Calu3 (cell line): ENCODE measurements at regions not wholly inside any gene's neighbourhood (a gene's known extent, or its start where the extent isn't known, plus 50 kb on each side); places are given as distances from the start of the nearest gene placed in this dataset.

ENCODE experiments used
- BruUV-seq: library from RNA; stranded (reverse); fragments of 400-500 nt; replicated peaks from 2 replicates; lab custom pipeline; 2021; lab: Mats Ljungman, UMichigan
- CTCF ChIA-PET: fragments of 300-600 bp; sonication (Branson Sonifier 250); formaldehyde crosslinking; loops from one replicate; lab custom pipeline; 2022; ENCODE audit warnings: antibody characterized with exemption; lab: Charles Lee
- DNase-seq: peaks from one replicate; pipeline ENCODE4 v3.0.0; 2022
- H3K27ac Mint-ChIP-seq: one replicate; pipeline ENCODE4 v1.8.0; 2022; ENCODE audit warnings: mixed read lengths; ENCODE audit not compliant: unreplicated experiment
- H3K27me3 Mint-ChIP-seq: one replicate; pipeline ENCODE4 v1.8.0; 2022; ENCODE audit warnings: mixed read lengths; ENCODE audit not compliant: unreplicated experiment
- H3K36me3 Mint-ChIP-seq: one replicate; pipeline ENCODE4 v1.8.0; 2022; ENCODE audit warnings: mild to moderate bottlenecking, moderate library complexity, mixed read lengths; ENCODE audit not compliant: insufficient read depth, unreplicated experiment
- H3K4me1 Mint-ChIP-seq: one replicate; pipeline ENCODE4 v1.8.0; 2022; ENCODE audit warnings: mild to moderate bottlenecking, low read depth, mixed read lengths; ENCODE audit not compliant: unreplicated experiment
- H3K4me3 Mint-ChIP-seq: one replicate; pipeline ENCODE4 v1.8.0; 2022; ENCODE audit warnings: mild to moderate bottlenecking, low read depth, moderate library complexity, mixed read lengths; ENCODE audit not compliant: unreplicated experiment
- H3K9me3 Mint-ChIP-seq: one replicate; pipeline ENCODE4 v1.8.0; 2022; ENCODE audit warnings: low read depth, mixed read lengths; ENCODE audit not compliant: unreplicated experiment
- CTCF ChIP-seq: fragments of 200-600 bp; IDR thresholded peaks from one replicate; pipeline ENCODE4 v1.8.0; 2022; ENCODE audit warnings: antibody characterized with exemption; ENCODE audit not compliant: unreplicated experiment
- intact Hi-C: fragments of 100-400 bp; cut with micrococcal nuclease; formaldehyde crosslinking; loops from one replicate; pipeline ENCODE4 v1.10.0; 2022; ENCODE audit not compliant: unreplicated experiment

DNA sequence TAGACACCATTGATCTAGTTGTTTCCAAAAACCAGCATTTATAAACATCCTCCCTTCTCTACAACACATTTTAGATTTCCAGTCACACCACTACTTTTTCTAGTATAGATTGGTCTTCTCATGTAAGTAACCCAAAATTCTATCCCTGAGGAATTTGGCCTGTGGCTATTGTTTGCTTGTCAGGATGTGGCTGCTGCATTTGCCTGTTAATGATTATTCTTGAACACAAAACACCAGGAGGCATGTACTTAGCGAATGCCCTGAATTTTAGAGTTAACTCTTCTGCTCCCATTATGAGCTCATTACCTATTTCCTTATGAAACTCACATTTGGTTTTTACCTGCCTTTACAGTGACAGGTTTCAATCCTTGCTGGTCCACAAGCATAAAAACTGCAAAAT is 102.0 kb upstream of the FSTL5 start:
- Mint-ChIP-seq H3K36me3 (no peaks in the 10 kb centered on the region), H3K4me3 (no peak overlapping the region), H3K4me1 (no peaks in the 10 kb centered on the region), H3K9me3 (peaks cover 2% of the 10 kb centered on the region), H3K27ac (no peak overlapping the region), H3K27me3 (no peaks in the 10 kb centered on the region)
- CTCF ChIA-PET, result interaction anchor here (0.7 to 0.9 kb wide), 2 partner anchors 240 to 694 kb away, joined by 3 to 4 read pairs; no protein-coding TSS in a partner anchor
- no peak for DNase-seq
- no TSS peak for BruUV-seq
- no peak for TF ChIP-seq CTCF
- intact Hi-C loops, result no loop called here

DNA sequence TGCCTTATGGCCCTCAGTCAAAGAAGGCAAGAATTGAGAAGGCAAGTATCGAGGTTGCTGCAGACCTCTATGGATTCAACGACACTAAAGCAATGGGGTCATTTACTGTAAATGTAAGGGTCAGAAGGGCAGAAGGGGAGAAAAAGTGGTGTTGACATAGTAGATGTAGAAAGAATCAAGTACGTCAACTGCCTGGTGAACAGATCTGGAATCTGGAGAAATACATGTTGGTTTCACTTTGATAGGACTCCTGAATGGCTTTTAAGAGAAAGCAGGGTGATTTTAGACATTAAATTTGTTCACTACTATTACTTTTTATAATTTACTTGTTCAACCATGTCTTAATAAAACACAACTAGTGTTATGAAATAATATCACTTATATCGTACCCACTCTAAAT is 81.3 kb upstream of the FSTL5 start:
- CTCF ChIA-PET, result no interaction called here
- Mint-ChIP-seq H3K4me1 (no peaks in the 10 kb centered on the region), H3K9me3 (no peaks in the 10 kb centered on the region), H3K27ac (no peak overlapping the region), H3K27me3 (no peaks in the 10 kb centered on the region), H3K36me3 (no peaks in the 10 kb centered on the region), H3K4me3 (no peak overlapping the region)
- no peak for TF ChIP-seq CTCF
- no peak for DNase-seq
- intact Hi-C loops, result no loop called here
- BruUV-seq, result no TSS peak

DNA sequence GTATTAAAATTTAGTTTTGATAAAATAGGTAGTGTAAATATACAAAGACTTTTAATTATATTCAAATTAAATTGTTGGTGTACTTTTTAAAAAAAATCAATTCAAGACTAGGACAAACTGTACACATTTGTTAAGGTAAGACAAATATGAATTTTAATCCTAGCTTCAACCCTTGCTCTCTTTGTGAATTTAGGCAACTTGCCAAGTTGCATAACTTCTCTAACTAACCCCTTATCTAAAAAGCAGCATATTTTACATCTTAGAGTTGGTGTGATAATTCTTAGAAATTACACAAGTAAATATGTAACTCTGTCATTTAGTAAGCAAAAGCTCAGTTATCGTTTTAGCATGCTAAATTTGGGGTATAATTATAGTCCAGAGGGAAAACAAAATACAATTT is 78.1 kb upstream of the FSTL5 start:
- no TSS peak for BruUV-seq
- Mint-ChIP-seq H3K36me3 (no peaks in the 10 kb centered on the region), H3K27me3 (no peaks in the 10 kb centered on the region), H3K4me3 (no peak overlapping the region), H3K27ac (no peak overlapping the region), H3K9me3 (no peaks in the 10 kb centered on the region), H3K4me1 (no peaks in the 10 kb centered on the region)
- CTCF ChIA-PET, result no interaction called here
- no peak for TF ChIP-seq CTCF
- DNase-seq, result no peak
- intact Hi-C loops, result no loop called here

GRCh38 chr4:162239992-162240769 is 76.4 kb upstream of the FSTL5 start:
- H3K9me3 Mint-ChIP-seq, result no peaks in the 10 kb centered on the region
- no peak overlapping the region for H3K27ac Mint-ChIP-seq
- intact Hi-C loops, result no loop called here
- CTCF ChIA-PET, result interaction anchor here (0.6 kb wide), 1 partner anchor 32 kb away, joined by 4 read pairs; no protein-coding TSS in a partner anchor
- H3K36me3 Mint-ChIP-seq, result no peaks in the 10 kb centered on the region
- H3K4me1 Mint-ChIP-seq, result no peaks in the 10 kb centered on the region
- no TSS peak for BruUV-seq
- TF ChIP-seq CTCF, result no peak
- H3K4me3 Mint-ChIP-seq, result no peak overlapping the region
- H3K27me3 Mint-ChIP-seq, result no peaks in the 10 kb centered on the region
- DNase-seq, result no peak
